IMR-90 (cell line): ENCODE measurements at regions not wholly inside any gene's neighbourhood (a gene's known extent, or its start where the extent isn't known, plus 50 kb on each side); places are given as distances from the start of the nearest gene placed in this dataset.

Experiments used
- ATAC-seq: fragments of 200-7000 bp; cut with Tn5 transposase; 2 replicates; pipeline ENCODE4 v1.9.1; 2020; ENCODE audit warnings: low read depth, mild to moderate bottlenecking, moderate library complexity
- BruUV-seq: library from RNA; stranded (reverse); fragments of 400-500 nt; replicated peaks from 2 replicates; lab custom pipeline; 2021; lab: Mats Ljungman, UMichigan
- CTCF ChIA-PET: fragments of 300-600 bp; formaldehyde crosslinking; extraction: SDS; loops from one replicate; lab custom pipeline; 2021; ENCODE audit warnings: antibody characterized with exemption; lab: Yijun Ruan, JAX
- POLR2A ChIA-PET: fragments of 300-600 bp; sonication (Branson Sonifier 250); formaldehyde crosslinking; loops from one replicate; lab custom pipeline; 2022; ENCODE audit warnings: antibody characterized with exemption; ENCODE audit not compliant: unreplicated experiment; lab: Charles Lee
- DNase-seq: peaks from one replicate; pipeline ENCODE4 v3.0.0; 2013
- H2AFZ ChIP-seq: replicated peaks from 2 replicates; pipeline ENCODE3; 2013; ENCODE audit warnings: low read length, mild to moderate bottlenecking; ENCODE audit not compliant: poor library complexity
- H2AK5ac ChIP-seq: 2 replicates; pipeline ENCODE4 v1.6.1; 2013; ENCODE audit warnings: low read depth, low read length, inconsistent platforms
- H2AK9ac ChIP-seq: replicated peaks from 2 replicates; pipeline ENCODE3; 2013; ENCODE audit warnings: mild to moderate bottlenecking, low read depth, low read length, moderate library complexity; ENCODE audit not compliant: poor library complexity
- H2BK120ac ChIP-seq: 2 replicates; pipeline ENCODE4 v1.6.1; 2013; ENCODE audit warnings: low read depth, low read length, inconsistent platforms
- H2BK15ac ChIP-seq: 3 replicates; pipeline ENCODE4 v1.6.1; 2013; ENCODE audit warnings: low read depth, low read length, inconsistent platforms
- H2BK20ac ChIP-seq: 2 replicates; pipeline ENCODE4 v1.6.1; 2013; ENCODE audit warnings: low read depth, mild to moderate bottlenecking, inconsistent platforms, low read length, moderate library complexity
- H2BK5ac ChIP-seq: 2 replicates; pipeline ENCODE4 v1.6.1; 2013; ENCODE audit warnings: mild to moderate bottlenecking, low read depth, low read length, inconsistent platforms; ENCODE audit not compliant: poor library complexity, severe bottlenecking
- H3K14ac ChIP-seq: replicated peaks from 2 replicates; pipeline ENCODE4 v1.6.1; 2013; ENCODE audit warnings: low read depth, low read length, inconsistent platforms
- H3K18ac ChIP-seq: 2 replicates; pipeline ENCODE4 v1.6.1; 2013; ENCODE audit warnings: low read depth, low read length, control low read depth
- H3K23ac ChIP-seq: 2 replicates; pipeline ENCODE4 v1.6.1; 2013; ENCODE audit warnings: low read depth, low read length, inconsistent platforms
- H3K27ac ChIP-seq: 2 replicates; pipeline ENCODE4 v1.5.1; 2013; ENCODE audit warnings: mild to moderate bottlenecking, control low read depth, low read length; ENCODE audit not compliant: insufficient read depth
- H3K27me3 ChIP-seq: 2 replicates; pipeline ENCODE4 v1.6.1; 2013; ENCODE audit warnings: low read length; ENCODE audit not compliant: control insufficient read depth, insufficient read depth
- H3K36me3 ChIP-seq: 2 replicates; pipeline ENCODE4 v1.6.1; 2013; ENCODE audit warnings: low read length, mixed read lengths; ENCODE audit not compliant: control insufficient read depth, insufficient read depth
- H3K4ac ChIP-seq: 2 replicates; pipeline ENCODE4 v1.6.1; 2013; ENCODE audit warnings: low read depth, low read length, inconsistent platforms
- H3K4me1 ChIP-seq: 2 replicates; pipeline ENCODE4 v1.6.1; 2013; ENCODE audit warnings: low read length, mixed read lengths; ENCODE audit not compliant: control insufficient read depth, insufficient read depth
- H3K4me2 ChIP-seq: 2 replicates; pipeline ENCODE4 v1.6.1; 2013; ENCODE audit warnings: low read depth, mild to moderate bottlenecking, control low read depth, low read length, moderate library complexity
- H3K4me3 ChIP-seq: 2 replicates; pipeline ENCODE4 v1.5.1; 2013; ENCODE audit warnings: low read depth, mild to moderate bottlenecking, control low read depth, low read length, moderate library complexity; ENCODE audit not compliant: insufficient read depth
- H3K56ac ChIP-seq: 2 replicates; pipeline ENCODE4 v1.6.1; 2013; ENCODE audit warnings: low read length, inconsistent platforms; ENCODE audit not compliant: insufficient read depth; ENCODE audit errors: extremely low read depth
- H3K79me1 ChIP-seq, 2 experiments: 2 replicates each; pipeline ENCODE4 v1.6.1; 2013; ENCODE audit warnings: low read length in 2 of 2, inconsistent platforms in 1 of 2, low read depth in 1 of 2
- H3K9ac ChIP-seq: 2 replicates; pipeline ENCODE4 v1.6.1; 2013; ENCODE audit warnings: low read depth, low read length, control low read depth
- H3K9me1 ChIP-seq: 2 replicates; pipeline ENCODE4 v1.6.1; 2013; ENCODE audit warnings: low read length, inconsistent platforms; ENCODE audit not compliant: insufficient read depth
- H3K9me3 ChIP-seq: 2 replicates; pipeline ENCODE4 v1.6.1; 2013; ENCODE audit warnings: low read length; ENCODE audit not compliant: control insufficient read depth, insufficient read depth
- H4K20me1 ChIP-seq: 2 replicates; pipeline ENCODE4 v1.6.1; 2013; ENCODE audit warnings: low read length, inconsistent platforms; ENCODE audit not compliant: insufficient read depth
- H4K5ac ChIP-seq: 2 replicates; pipeline ENCODE4 v1.6.1; 2013; ENCODE audit warnings: mild to moderate bottlenecking, low read depth, low read length, control low read depth
- H4K8ac ChIP-seq, 2 experiments: 2 replicates each; pipeline ENCODE4 v1.6.1; 2013; ENCODE audit warnings: low read depth in 2 of 2, low read length in 2 of 2, control low read depth in 1 of 2, inconsistent platforms in 1 of 2
- H4K91ac ChIP-seq: 2 replicates; pipeline ENCODE4 v1.6.1; 2013; ENCODE audit warnings: low read depth, low read length, inconsistent platforms; ENCODE audit not compliant: insufficient read depth
- BHLHE40 ChIP-seq: fragments of 150-350 bp; IDR thresholded peaks from 2 replicates; pipeline ENCODE4 v1.6.1; 2016; ENCODE audit warnings: mild to moderate bottlenecking, low read depth, low read length
- CEBPB ChIP-seq: IDR thresholded peaks from 2 replicates; pipeline ENCODE4 v1.6.1; 2012; ENCODE audit warnings: low read depth, low read length, improper control_type of control experiment
- CHD1 ChIP-seq: IDR thresholded peaks from 2 replicates; pipeline ENCODE4 v1.6.1; 2012; ENCODE audit warnings: low read depth, low read length, improper control_type of control experiment
- FOS ChIP-seq: fragments of 150-350 bp; IDR thresholded peaks from 2 replicates; pipeline ENCODE4 v1.6.1; 2016; ENCODE audit warnings: low read depth, low read length
- MAFK ChIP-seq: IDR thresholded peaks from 2 replicates; pipeline ENCODE4 v1.6.1; 2012; ENCODE audit warnings: low read depth, low read length, improper control_type of control experiment
- MAZ ChIP-seq: IDR thresholded peaks from 2 replicates; pipeline ENCODE4 v1.6.1; 2012; ENCODE audit warnings: low read depth, mild to moderate bottlenecking, low read length, improper control_type of control experiment, moderate library complexity, borderline replicate concordance
- RCOR1 ChIP-seq: IDR thresholded peaks from 2 replicates; pipeline ENCODE4 v1.6.1; 2012; ENCODE audit warnings: mild to moderate bottlenecking, low read length, improper control_type of control experiment; ENCODE audit not compliant: insufficient replicate concordance
- RFX5 ChIP-seq: IDR thresholded peaks from 2 replicates; pipeline ENCODE4 v1.8.0; 2012; ENCODE audit warnings: low read depth, mild to moderate bottlenecking, low read length, moderate library complexity
- WGBS, 2 experiments: methylation state at CpG; one replicate each; pipeline versions ENCODE4 v1.1.5 to v1.1.7; 2013; ENCODE audit warnings: missing lambda C conversion rate in 2 of 2; ENCODE audit not compliant: insufficient read length in 1 of 2; ENCODE audit errors: extremely low coverage in 2 of 2; 5-methylcytosine and 5-hydroxymethylcytosine counted together
- dilution Hi-C: fragments of 300-500 bp; cut with HindIII; formaldehyde crosslinking; loops from one replicate; pipeline ENCODE4 v1.14.3; 2018; ENCODE audit warnings: low sequenced_read_pairs; ENCODE audit not compliant: unreplicated experiment
- in situ Hi-C: fragments of 300-500 bp; cut with MboI; formaldehyde crosslinking; loops from 3 replicates; pipeline ENCODE4 v1.14.3; 2019; ENCODE audit warnings: low sequenced_read_pairs, inconsistent platforms, mixed read lengths
- intact Hi-C: fragments of 100-400 bp; cut with micrococcal nuclease; formaldehyde crosslinking; loops from 2 replicates; pipeline ENCODE4 v1.10.0; 2022

DNA sequence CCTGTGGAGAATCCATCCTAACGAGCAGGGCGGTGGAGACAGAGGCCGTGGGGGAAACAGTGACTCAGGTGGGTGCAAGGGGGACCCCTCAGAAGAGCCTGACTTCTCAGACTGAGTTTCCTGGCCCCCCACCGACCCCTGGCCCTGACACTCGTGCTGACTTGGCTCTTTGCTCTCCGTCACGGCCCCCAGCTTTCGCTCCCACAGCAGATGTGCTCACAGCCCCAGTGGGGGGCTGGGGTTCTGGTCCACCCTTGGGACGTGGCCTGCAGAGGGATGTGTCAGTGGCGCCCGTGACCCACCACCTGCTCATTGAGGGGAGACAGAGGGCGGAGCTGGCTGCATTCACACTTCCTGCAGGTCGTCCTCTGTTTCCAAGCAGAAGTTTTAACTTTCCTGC lies 62.9 kb upstream of the IRX4 start:
- Histone ChIP-seq H4K8ac (no peak overlapping the region), H3K9ac (no peak overlapping the region), H3K4me2 (no peak overlapping the region), H3K4ac (no peak overlapping the region), H3K27me3 (no peaks in the 10 kb centered on the region), H2AK5ac (no peak overlapping the region), H2BK15ac (no peak overlapping the region), H3K9me1 (no peaks in the 10 kb centered on the region), H3K14ac (no peak overlapping the region), H2AFZ (no peak overlapping the region), H4K91ac (no peak overlapping the region), H2BK20ac (no peak overlapping the region), H3K23ac (no peak overlapping the region), H3K18ac (no peak overlapping the region), H3K36me3 (no peaks in the 10 kb centered on the region), H2BK5ac (no peak overlapping the region), H2BK120ac (no peak overlapping the region), H3K56ac (no peak overlapping the region), H2AK9ac (no peak overlapping the region), H4K20me1 (no peaks in the 10 kb centered on the region), H3K4me1 (no peaks in the 10 kb centered on the region), H3K9me3 (peaks cover 4% of the 10 kb centered on the region), H3K79me1 (no peaks in the 10 kb centered on the region), H4K5ac (no peak overlapping the region), H3K4me3 (no peak overlapping the region), H3K27ac (no peak overlapping the region)
- ATAC-seq (no peak), DNase-seq (no peak)
- no peak for TF ChIP-seq MAZ
- TF ChIP-seq RCOR1: no peak
- TF ChIP-seq MAFK: no peak
- no peak for TF ChIP-seq CEBPB
- no peak for TF ChIP-seq FOS
- TF ChIP-seq CHD1: no peak
- no peak for TF ChIP-seq BHLHE40
- no peak for TF ChIP-seq RFX5
- BruUV-seq: no TSS peak
- dilution Hi-C loops (no loop called here), intact Hi-C loops (no loop called here), in situ Hi-C loops (no loop called here)
- POLR2A ChIA-PET: no interaction called here
- 41% methylated on average over 8 of the region's 13 CpGs; no CpG with 5 or more reads in 1 of the 2 experiments for WGBS, 2 experiments
- CTCF ChIA-PET: no interaction called here
